Lung (tissue), 11 donors: ENCODE measurements at regions not wholly inside any gene's neighbourhood (a gene's known extent, or its start where the extent isn't known, plus 50 kb on each side); places are given as distances from the start of the nearest gene placed in this dataset.

Source experiments
- ATAC-seq: fragments of 200-7000 bp; cut with Tn5 transposase; one replicate; pipeline ENCODE4 v1.9.1; 2020; ENCODE audit warnings: moderate number of reproducible peaks; ENCODE audit not compliant: insufficient read depth, low FRiP score
- DNase-seq, 3 donors: peaks; one replicate each; pipeline ENCODE4 v3.0.0-alpha.2; 2013 to 2017
- H3K27ac ChIP-seq, 2 donors: one replicate each; pipeline ENCODE4 v1.5.1; 2013; ENCODE audit warnings: mild to moderate bottlenecking in 2 of 2, moderate library complexity in 2 of 2, control low read depth in 1 of 2, inconsistent platforms in 1 of 2, low read depth in 1 of 2, low read length in 1 of 2
- H3K27me3 ChIP-seq, 3 donors: one replicate each; pipeline ENCODE4 v1.5.1; 2013; ENCODE audit warnings: low read length in 2 of 3; ENCODE audit not compliant: control insufficient read depth in 3 of 3, insufficient read depth in 3 of 3
- H3K36me3 ChIP-seq, 4 donors: one replicate each; pipeline ENCODE4 v1.5.1; 2013; ENCODE audit warnings: low read length in 4 of 4, mild to moderate bottlenecking in 1 of 4, moderate library complexity in 1 of 4; ENCODE audit not compliant: control insufficient read depth in 4 of 4, insufficient read depth in 4 of 4
- H3K4me1 ChIP-seq, 5 donors: one replicate each; pipeline ENCODE4 v1.5.1; 2013; ENCODE audit warnings: low read length in 5 of 5, mild to moderate bottlenecking in 2 of 5, moderate library complexity in 1 of 5; ENCODE audit not compliant: control insufficient read depth in 5 of 5, insufficient read depth in 5 of 5
- H3K4me3 ChIP-seq: one replicate; pipeline ENCODE4 v1.5.1; 2013; ENCODE audit warnings: mild to moderate bottlenecking, control low read depth, moderate library complexity
- H3K9ac ChIP-seq, 2 donors: one replicate each; pipeline ENCODE4 v1.5.1; 2013; ENCODE audit warnings: low read length in 2 of 2, control low read depth in 1 of 2; ENCODE audit not compliant: insufficient read depth in 1 of 2
- H3K9me3 ChIP-seq, 4 donors: one replicate each; pipeline ENCODE4 v1.5.1; 2013; ENCODE audit warnings: low read length in 3 of 4, mild to moderate bottlenecking in 1 of 4, moderate library complexity in 1 of 4; ENCODE audit not compliant: control insufficient read depth in 4 of 4, insufficient read depth in 3 of 4
- CTCF ChIP-seq: IDR thresholded peaks from 2 replicates; pipeline ENCODE4 v1.5.1; 2012; ENCODE audit warnings: mild to moderate bottlenecking; ENCODE audit errors: control extremely low read depth, extremely low read depth
- WGBS, 2 donors: extraction: QIAGEN DNeasy Blood & Tissue Kit; methylation state at CpG; one replicate each; pipeline ENCODE4 v1.1.7; 2013; 5-methylcytosine and 5-hydroxymethylcytosine counted together
- donor health status: control.
- donor health status: control.
- donor health status: Bipolar disorder and iron deficiency.
- donor health status: healthy.
- donor health status: DM: yes; HTN: yes; CAD: no.

GRCh38 chr1:201686714-201687455 lies 142.1 kb upstream of the IPO9 start:
- Histone ChIP-seq H3K9ac (no peak overlapping the region), H3K4me3 (no peak overlapping the region), H3K4me1 (peaks cover 0 to 4% (median 0%) of the 10 kb centered on the region in 5 donors), H3K27ac (no peak overlapping the region), H3K27me3 (no peaks in the 10 kb centered on the region), H3K9me3 (no peaks in the 10 kb centered on the region), H3K36me3 (no peaks in the 10 kb centered on the region)
- DNase-seq (peak in 2 of 3 donors; percentile 36 to 72), ATAC-seq (peak; percentile 16)
- TF ChIP-seq CTCF = no peak
- WGBS, 2 donors = 29 to 45% methylated on average over 5 of the region's 5 CpGs

GRCh38 chr1:201688514-201688913 lies 140.4 kb upstream of the IPO9 start:
- Histone ChIP-seq H3K27me3 (no peaks in the 10 kb centered on the region), H3K9me3 (no peaks in the 10 kb centered on the region), H3K9ac (no peak overlapping the region), H3K36me3 (no peaks in the 10 kb centered on the region), H3K27ac (no peak overlapping the region), H3K4me1 (peaks cover 0 to 7% (median 0%) of the 10 kb centered on the region in 5 donors), H3K4me3 (no peak overlapping the region)
- DNase-seq = no peak
- TF ChIP-seq CTCF = no peak
- WGBS, 2 donors = 96% methylated on average over 9 of the region's 9 CpGs
- no peak for ATAC-seq

GRCh38 chr1:201689647-201690046 lies 139.3 kb upstream of the IPO9 start:
- no peak for ATAC-seq
- Histone ChIP-seq H3K9ac (no peak overlapping the region), H3K27ac (no peak overlapping the region), H3K36me3 (no peaks in the 10 kb centered on the region), H3K4me3 (no peak overlapping the region), H3K4me1 (peaks cover 0 to 10% (median 4%) of the 10 kb centered on the region in 5 donors), H3K9me3 (no peaks in the 10 kb centered on the region), H3K27me3 (no peaks in the 10 kb centered on the region)
- DNase-seq = no peak
- no peak for TF ChIP-seq CTCF
- WGBS, 2 donors = 91 to 94% methylated on average over 8 of the region's 8 CpGs

GRCh38 chr1:201690528-201690927 lies 138.4 kb upstream of the IPO9 start:
- no peak for TF ChIP-seq CTCF

More at GRCh38 chr1:201690528-201690927, 138.4 kb upstream of the IPO9 start:
- 77 to 81% methylated on average over 10 of the region's 10 CpGs for WGBS, 2 donors
- H3K36me3 ChIP-seq = no peaks in the 10 kb centered on the region
- no peak overlapping the region for H3K4me3 ChIP-seq
- no peaks in the 10 kb centered on the region for H3K9me3 ChIP-seq
- peaks cover 0 to 10% (median 4%) of the 10 kb centered on the region in 5 donors for H3K4me1 ChIP-seq
- H3K9ac ChIP-seq = no peak overlapping the region
- no peak overlapping the region for H3K27ac ChIP-seq
- DNase-seq (no peak), ATAC-seq (no peak)
- H3K27me3 ChIP-seq = no peaks in the 10 kb centered on the region
